HG03159 (cell line): ENCODE measurements at regions not wholly inside any gene's neighbourhood (a gene's known extent, or its start where the extent isn't known, plus 50 kb on each side); places are given as distances from the start of the nearest gene placed in this dataset.
A peak's percentile ranks its signal among the peaks of the same experiment; 100 is the strongest.
"Not testable (repeated sequence)": the region's sequence is repeated elsewhere in the genome, so short reads cannot be mapped to it uniquely, and the experiment has no call there.

Source experiments
- ATAC-seq: cut with Tn5 transposase; IDR thresholded peaks from one replicate; pipeline ENCODE4 v1.9.1; 2021; ENCODE audit warnings: mild to moderate bottlenecking, moderate library complexity; ENCODE audit not compliant: unreplicated experiment

GRCh38 chr5:67817652-67818051, 397.9 kb upstream of the PIK3R1 start:
- ATAC-seq: no peak

- ATAC-seq: no peak
Observed at GRCh38 chr5:67816456-67816855, 399.1 kb upstream of the PIK3R1 start.

GRCh38 chr5:67815455-67816391, 399.8 kb upstream of the PIK3R1 start:
- ATAC-seq: no peak

- ATAC-seq: no peak
Observed at GRCh38 chr5:67814569-67815311, 400.8 kb upstream of the PIK3R1 start.

- no peak for ATAC-seq
Observed at GRCh38 chr5:67813877-67814539, 401.5 kb upstream of the PIK3R1 start.

- ATAC-seq: no peak
Observed at GRCh38 chr5:67809589-67809988, 406.0 kb upstream of the PIK3R1 start.

- no peak for ATAC-seq
Observed at GRCh38 chr5:67808340-67808739, 407.2 kb upstream of the PIK3R1 start.

GRCh38 chr5:67807439-67807888, 408.1 kb upstream of the PIK3R1 start:
- ATAC-seq: no peak

- ATAC-seq: no peak
Observed at GRCh38 chr5:67806654-67807438, 408.7 kb upstream of the PIK3R1 start.

- no peak for ATAC-seq
Observed at GRCh38 chr5:67805666-67806348, 409.7 kb upstream of the PIK3R1 start.

- ATAC-seq: peak; percentile 73
Observed at GRCh38 chr5:67802766-67803165, 412.8 kb upstream of the PIK3R1 start.

- ATAC-seq: no peak
Observed at GRCh38 chr5:67799732-67800234, 415.8 kb upstream of the PIK3R1 start.

GRCh38 chr5:67798470-67798869, 417.1 kb upstream of the PIK3R1 start:
- ATAC-seq: not testable (repeated sequence)

- ATAC-seq: no peak
Observed at GRCh38 chr5:67795781-67796477, 419.6 kb upstream of the PIK3R1 start.

GRCh38 chr5:67793966-67794365, 421.6 kb upstream of the PIK3R1 start:
- no peak for ATAC-seq

GRCh38 chr5:67793418-67793817, 422.1 kb upstream of the PIK3R1 start:
- ATAC-seq: no peak

GRCh38 chr5:67792891-67793290, 422.7 kb upstream of the PIK3R1 start:
- ATAC-seq: no peak

GRCh38 chr5:67790390-67790789, 425.2 kb upstream of the PIK3R1 start:
- no peak for ATAC-seq
